ENCODE measurements at regions not wholly inside any gene's neighbourhood (a gene's known extent, or its start where the extent isn't known, plus 50 kb on each side); places are given as distances from the start of the nearest gene placed in this dataset.

DNA sequence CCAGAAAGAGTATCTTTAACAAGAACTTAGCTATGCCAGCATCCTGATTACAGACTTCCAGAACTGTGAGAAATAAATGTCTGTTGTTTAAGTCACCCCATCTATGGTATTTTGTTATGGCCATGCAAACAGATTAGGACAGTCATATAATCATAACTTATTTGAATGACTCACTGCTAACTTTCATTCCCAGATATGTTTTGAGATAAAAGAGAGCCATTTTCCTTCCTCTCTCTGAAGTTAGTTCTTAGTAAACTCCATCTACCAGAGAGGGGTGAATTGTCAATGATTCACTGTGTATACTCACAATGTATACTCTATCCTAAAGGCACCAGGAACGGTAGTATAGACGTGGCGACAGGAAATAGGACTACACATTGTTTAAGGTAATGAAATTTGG lies 179.4 kb upstream of the DPH6 start:
- intact Hi-C loops (cut with DNase I; ENCODE audit: low total_unique reads): no loop called here
- Histone ChIP-seq H3K4me3 (no peak overlapping the region), H3K4me1 (no peaks in the 10 kb centered on the region), H3K27me3 (no peaks in the 10 kb centered on the region), H3K27ac (no peak overlapping the region), H3K9me3 (no peaks in the 10 kb centered on the region), H3K36me3 (no peaks in the 10 kb centered on the region)
- TF ChIP-seq, protein P1, sequence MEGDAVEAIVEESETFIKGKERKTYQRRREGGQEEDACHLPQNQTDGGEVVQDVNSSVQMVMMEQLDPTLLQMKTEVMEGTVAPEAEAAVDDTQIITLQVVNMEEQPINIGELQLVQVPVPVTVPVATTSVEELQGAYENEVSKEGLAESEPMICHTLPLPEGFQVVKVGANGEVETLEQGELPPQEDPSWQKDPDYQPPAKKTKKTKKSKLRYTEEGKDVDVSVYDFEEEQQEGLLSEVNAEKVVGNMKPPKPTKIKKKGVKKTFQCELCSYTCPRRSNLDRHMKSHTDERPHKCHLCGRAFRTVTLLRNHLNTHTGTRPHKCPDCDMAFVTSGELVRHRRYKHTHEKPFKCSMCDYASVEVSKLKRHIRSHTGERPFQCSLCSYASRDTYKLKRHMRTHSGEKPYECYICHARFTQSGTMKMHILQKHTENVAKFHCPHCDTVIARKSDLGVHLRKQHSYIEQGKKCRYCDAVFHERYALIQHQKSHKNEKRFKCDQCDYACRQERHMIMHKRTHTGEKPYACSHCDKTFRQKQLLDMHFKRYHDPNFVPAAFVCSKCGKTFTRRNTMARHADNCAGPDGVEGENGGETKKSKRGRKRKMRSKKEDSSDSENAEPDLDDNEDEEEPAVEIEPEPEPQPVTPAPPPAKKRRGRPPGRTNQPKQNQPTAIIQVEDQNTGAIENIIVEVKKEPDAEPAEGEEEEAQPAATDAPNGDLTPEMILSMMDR (IDR thresholded peaks at IDR 0.05): no peak
- no peak for TF ChIP-seq POLR2A (IDR thresholded peaks at IDR 0.05)
- DNase-seq: no peak

DNA sequence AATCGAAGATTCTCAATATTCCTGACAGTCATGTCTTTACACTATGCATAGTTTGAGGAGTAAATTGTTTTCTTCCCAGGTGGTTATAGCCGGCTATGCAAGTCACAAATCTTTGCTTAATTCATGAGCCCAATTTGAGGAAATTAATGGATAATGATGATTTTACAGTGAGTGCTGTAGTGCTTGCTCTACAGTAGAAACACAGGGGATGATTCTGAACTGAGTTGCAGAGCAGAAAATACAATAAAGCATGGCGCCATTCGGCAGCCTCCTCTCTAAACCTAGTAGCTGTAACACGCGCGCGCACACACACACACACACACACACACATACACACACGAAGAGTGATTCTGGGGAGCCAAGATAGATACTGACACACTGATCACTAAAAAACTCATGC lies 181.7 kb upstream of the DPH6 start:
- no peak for DNase-seq
- Histone ChIP-seq H3K9me3 (no peaks in the 10 kb centered on the region), H3K36me3 (no peaks in the 10 kb centered on the region), H3K4me1 (no peaks in the 10 kb centered on the region), H3K27ac (no peak overlapping the region), H3K27me3 (no peaks in the 10 kb centered on the region), H3K4me3 (no peak overlapping the region)
- TF ChIP-seq POLR2A (IDR thresholded peaks at IDR 0.05): no peak
- TF ChIP-seq, protein P1 (IDR thresholded peaks at IDR 0.05): no peak
- intact Hi-C loops (cut with DNase I; ENCODE audit: low total_unique reads): no loop called here

DNA sequence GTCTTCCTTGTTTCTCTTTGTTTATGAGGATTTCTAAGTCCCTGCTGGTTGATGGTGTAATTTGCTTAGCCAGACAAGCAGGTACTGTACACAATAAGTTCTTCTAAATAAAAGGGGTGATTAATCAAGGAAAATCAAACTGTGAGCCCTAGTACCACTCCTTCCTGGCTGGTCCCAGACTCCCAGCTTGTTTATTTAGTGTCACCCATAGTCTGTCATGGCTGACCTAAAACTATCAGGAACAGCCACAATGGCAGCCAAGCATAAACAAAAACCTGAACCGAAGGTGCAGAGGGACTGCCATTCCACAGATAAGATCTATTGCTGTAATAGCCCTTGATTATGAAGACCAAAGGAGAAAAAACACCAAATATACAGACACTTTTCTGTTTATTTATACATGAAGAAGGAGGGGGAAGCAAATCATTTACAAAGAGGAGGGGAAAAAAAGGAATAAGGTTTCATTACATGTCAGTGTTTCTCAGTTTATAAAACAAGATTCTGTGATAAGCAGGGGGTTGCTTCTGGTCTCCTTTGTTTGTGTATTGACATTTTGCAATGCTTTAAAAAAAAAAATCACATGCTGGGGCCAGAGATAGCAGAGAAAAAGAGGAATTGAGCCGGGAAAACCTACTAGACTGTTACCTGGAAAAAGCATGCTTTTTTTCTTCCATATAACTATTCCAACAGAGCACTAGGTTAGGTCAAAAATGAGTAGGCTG lies 182.4 kb upstream of the DPH6 start:
- Histone ChIP-seq H3K27me3 (no peaks in the 10 kb centered on the region), H3K9me3 (no peaks in the 10 kb centered on the region), H3K27ac (no peak overlapping the region), H3K4me1 (no peaks in the 10 kb centered on the region), H3K4me3 (no peak overlapping the region), H3K36me3 (no peaks in the 10 kb centered on the region)
- no peak for DNase-seq
- intact Hi-C loops (cut with DNase I; ENCODE audit: low total_unique reads): no loop called here
- TF ChIP-seq POLR2A (IDR thresholded peaks at IDR 0.05): no peak
- TF ChIP-seq, protein P1 (IDR thresholded peaks at IDR 0.05): no peak

- DNase-seq: no peak
- intact Hi-C loops (cut with DNase I; ENCODE audit: low total_unique reads): no loop called here
Measured at GRCh38 chr15:35736150-35736549, 190.2 kb upstream of the DPH6 start.

GRCh38 chr15:35737441-35737840 lies 191.5 kb upstream of the DPH6 start:
- no peaks in the 10 kb centered on the region for H3K4me1 ChIP-seq
- no peak overlapping the region for H3K27ac ChIP-seq
- no peaks in the 10 kb centered on the region for H3K27me3 ChIP-seq
- intact Hi-C loops (cut with DNase I; ENCODE audit: low total_unique reads): no loop called here
- no peaks in the 10 kb centered on the region for H3K9me3 ChIP-seq
- H3K36me3 ChIP-seq: no peaks in the 10 kb centered on the region
- TF ChIP-seq, protein P1 (IDR thresholded peaks at IDR 0.05): no peak
- TF ChIP-seq POLR2A (IDR thresholded peaks at IDR 0.05): no peak
- H3K4me3 ChIP-seq: no peak overlapping the region
- DNase-seq: no peak

More at GRCh38 chr15:35736150-35736549, 190.2 kb upstream of the DPH6 start:
- no peaks in the 10 kb centered on the region for H3K27me3 ChIP-seq
- no peaks in the 10 kb centered on the region for H3K9me3 ChIP-seq
- no peak overlapping the region for H3K4me3 ChIP-seq
- TF ChIP-seq POLR2A (IDR thresholded peaks at IDR 0.05): no peak
- TF ChIP-seq, protein P1 (IDR thresholded peaks at IDR 0.05): no peak
- no peaks in the 10 kb centered on the region for H3K4me1 ChIP-seq
- H3K27ac ChIP-seq: no peak overlapping the region
- H3K36me3 ChIP-seq: no peaks in the 10 kb centered on the region
